ENCODE measurements at regions not wholly inside any gene's neighbourhood (a gene's known extent, or its start where the extent isn't known, plus 50 kb on each side); places are given as distances from the start of the nearest gene placed in this dataset.

- Histone ChIP-seq H3K27ac (ENCODE audit: low read depth, low read length, poor library complexity, severe bottlenecking) (no peak overlapping the region), H3K36me3 (ENCODE audit: insufficient read depth, low read length) (no peaks in the 10 kb centered on the region), H3K9me2 (ENCODE audit: insufficient read depth, low read length) (no peaks in the 10 kb centered on the region), H3K4me3 (ENCODE audit: low read depth, low read length, poor library complexity, severe bottlenecking) (no peak overlapping the region), H3K9me3 (ENCODE audit: low read length) (no peaks in the 10 kb centered on the region), H3K79me2 (ENCODE audit: insufficient read depth, low read depth, low read length) (no peaks in the 10 kb centered on the region), H2AFZ (ENCODE audit: low read length) (no peak overlapping the region), H3K4me1 (ENCODE audit: insufficient read depth, low read length, poor library complexity, severe bottlenecking) (peaks cover 5% of the 10 kb centered on the region), H3K4me2 (ENCODE audit: low read length) (no peak overlapping the region), H4K20me1 (ENCODE audit: insufficient read depth, low read length) (no peaks in the 10 kb centered on the region)
- ChIA-PET POLR2A (interaction anchor here (1.3 kb wide), 1 partner anchor 14 kb away, joined by 4 read pairs; no protein-coding TSS in a partner anchor), CTCF (ENCODE audit: unreplicated experiment) (no interaction called here)
- TF ChIP-seq EZH2phosphoT487 (IDR thresholded peaks at IDR 0.05; ENCODE audit: borderline replicate concordance, low read depth, low read length) (no peak), CTCF (conservative IDR thresholded peaks at IDR 0.05; ENCODE audit: low read length) (no peak)
- intact Hi-C loops (cut with micrococcal nuclease; ENCODE audit: unreplicated experiment): no loop called here
- no peak for DNase-seq (ENCODE audit: low spot score)
- BruUV-seq (replicated peaks): no TSS peak
Measured at GRCh38 chr7:65233409-65234034, 140.1 kb upstream of the ZNF92 start.

- CTCF ChIA-PET (ENCODE audit: unreplicated experiment): no interaction called here
- intact Hi-C loops (cut with micrococcal nuclease; ENCODE audit: unreplicated experiment): no loop called here
Measured at GRCh38 chr7:65230231-65230630, 143.4 kb upstream of the ZNF92 start.

More at GRCh38 chr7:65230231-65230630, 143.4 kb upstream of the ZNF92 start:
- no TSS peak for BruUV-seq (replicated peaks)
- no peaks in the 10 kb centered on the region for H3K9me3 ChIP-seq (ENCODE audit: low read length)
- H2AFZ ChIP-seq (ENCODE audit: low read length): no peak overlapping the region
- no peaks in the 10 kb centered on the region for H4K20me1 ChIP-seq (ENCODE audit: insufficient read depth, low read length)
- no peak overlapping the region for H3K27ac ChIP-seq (ENCODE audit: low read depth, low read length, poor library complexity, severe bottlenecking)
- H3K4me1 ChIP-seq (ENCODE audit: insufficient read depth, low read length, poor library complexity, severe bottlenecking): peaks cover 5% of the 10 kb centered on the region
- no peak overlapping the region for H3K4me2 ChIP-seq (ENCODE audit: low read length)
- H3K36me3 ChIP-seq (ENCODE audit: insufficient read depth, low read length): no peaks in the 10 kb centered on the region
- H3K9me2 ChIP-seq (ENCODE audit: insufficient read depth, low read length): no peaks in the 10 kb centered on the region
- POLR2A ChIA-PET: no interaction called here
- H3K4me3 ChIP-seq (ENCODE audit: low read depth, low read length, poor library complexity, severe bottlenecking): no peak overlapping the region
- TF ChIP-seq EZH2phosphoT487 (IDR thresholded peaks at IDR 0.05; ENCODE audit: borderline replicate concordance, low read depth, low read length): no peak
- no peak for TF ChIP-seq CTCF (conservative IDR thresholded peaks at IDR 0.05; ENCODE audit: low read length)
- H3K79me2 ChIP-seq (ENCODE audit: insufficient read depth, low read depth, low read length): no peaks in the 10 kb centered on the region
- no peak for DNase-seq (ENCODE audit: low spot score)
